ENCODE measurements at regions not wholly inside any gene's neighbourhood (a gene's known extent, or its start where the extent isn't known, plus 50 kb on each side); places are given as distances from the start of the nearest gene placed in this dataset.

- Histone ChIP-seq H3K9me3 (ENCODE audit: control insufficient read depth, low read depth, low read length) (no peaks in the 10 kb centered on the region), H2BK20ac (ENCODE audit: low read depth, low read length, poor library complexity, severe bottlenecking) (no peak overlapping the region), H2BK12ac (ENCODE audit: insufficient read length, low read depth, low read length) (no peak overlapping the region), H3K27ac (ENCODE audit: insufficient read length, low read depth, low read length) (no peak overlapping the region), H3K79me1 (ENCODE audit: insufficient read depth, low read depth, low read length, poor library complexity, severe bottlenecking) (no peaks in the 10 kb centered on the region), H4K8ac (replicated peaks; ENCODE audit: insufficient read length, low read depth, low read length) (no peak overlapping the region), H3K14ac (ENCODE audit: insufficient read depth, low read length) (no peak overlapping the region), H3T11ph (ENCODE audit: low read length) (no peak overlapping the region), H2BK15ac (ENCODE audit: low read depth, low read length) (no peak overlapping the region), H2AFZ (ENCODE audit: low read length) (no peak overlapping the region), H2AK5ac (ENCODE audit: insufficient read length, low read length) (no peak overlapping the region), H3K4me1 (ENCODE audit: insufficient read depth, low read length) (no peaks in the 10 kb centered on the region), H3K27me3 (ENCODE audit: insufficient read depth, low read length) (no peaks in the 10 kb centered on the region), H2BK5ac (ENCODE audit: insufficient read length, low read length) (no peak overlapping the region), H3K23ac (ENCODE audit: insufficient read length, low read depth, low read length) (no peak overlapping the region), H3K9ac (ENCODE audit: extremely low read depth, insufficient read length, low read length) (no peak overlapping the region), H4K91ac (ENCODE audit: insufficient read length, low read depth, low read length) (no peak overlapping the region), H3K18ac (ENCODE audit: insufficient read length, low read depth, low read length) (no peak overlapping the region), H3K79me2 (ENCODE audit: insufficient read depth, low read length) (no peaks in the 10 kb centered on the region), H3K56ac (ENCODE audit: insufficient read length, low read depth, low read length) (no peak overlapping the region), H3K23me2 (ENCODE audit: insufficient read length, low read depth, low read length, poor library complexity, severe bottlenecking) (no peaks in the 10 kb centered on the region), H3K4ac (ENCODE audit: low read depth, low read length) (no peak overlapping the region), H3K4me2 (ENCODE audit: insufficient read depth, insufficient read length, low read length) (no peak overlapping the region), H4K20me1 (ENCODE audit: control insufficient read depth, insufficient read depth, insufficient read length) (no peaks in the 10 kb centered on the region), H2BK120ac (ENCODE audit: low read depth, low read length, poor library complexity, severe bottlenecking) (no peak overlapping the region), H4K5ac (ENCODE audit: insufficient read length, low read depth, low read length) (no peak overlapping the region)
- no CpG with 5 or more reads among the region's 3 CpGs for WGBS (ENCODE audit: extremely low coverage, insufficient read length, low lambda C conversion rate)
- H3K4me1 Mint-ChIP-seq = no peaks in the 10 kb centered on the region
- H3K36me3 Mint-ChIP-seq (ENCODE audit: insufficient read depth in 1 of 3, low read depth in 3 of 3) = no peaks in the 10 kb centered on the region
- H3K4me3 Mint-ChIP-seq = no peak overlapping the region
- H3K9me3 Mint-ChIP-seq = no peaks in the 10 kb centered on the region
- no peak overlapping the region for H3K27ac Mint-ChIP-seq
- TF ChIP-seq CTCF (conservative IDR thresholded peaks at IDR 0.05) = no peak
- no peak for DNase-seq
- H3K27me3 Mint-ChIP-seq (ENCODE audit: low read depth) = no peaks in the 10 kb centered on the region
Measured at GRCh38 chr12:17595111-17595510, 494.9 kb downstream of the RERGL start.
